GM21515 (cell line): ENCODE measurements at regions not wholly inside any gene's neighbourhood (a gene's known extent, or its start where the extent isn't known, plus 50 kb on each side); places are given as distances from the start of the nearest gene placed in this dataset.

ENCODE experiments used
- ATAC-seq: cut with Tn5 transposase; IDR thresholded peaks from one replicate; pipeline ENCODE4 v1.9.1; 2021; ENCODE audit not compliant: unreplicated experiment

DNA sequence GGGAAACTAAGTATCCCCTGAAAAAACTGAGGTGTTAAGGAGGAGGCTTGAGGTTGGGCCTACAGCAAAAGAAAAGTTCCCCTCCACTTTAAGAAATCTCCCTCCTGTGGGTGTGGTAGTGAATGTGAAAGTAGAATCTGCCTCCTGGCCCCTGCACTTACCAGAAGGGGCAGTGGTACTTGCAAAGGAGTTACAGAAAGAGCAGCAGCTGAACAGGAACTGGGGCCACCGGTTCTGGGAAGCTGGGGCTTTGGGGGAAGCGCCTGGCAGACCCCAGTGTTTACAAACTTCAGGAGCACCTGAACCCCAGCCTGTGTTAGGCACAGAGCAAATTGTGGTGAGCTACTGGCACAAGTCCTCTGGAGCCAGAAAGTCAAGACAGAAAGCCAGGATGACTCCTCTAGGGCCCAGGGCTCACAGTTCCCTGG, 250.2 kb upstream of the FGGY start:
- ATAC-seq, result peak; percentile 95

DNA sequence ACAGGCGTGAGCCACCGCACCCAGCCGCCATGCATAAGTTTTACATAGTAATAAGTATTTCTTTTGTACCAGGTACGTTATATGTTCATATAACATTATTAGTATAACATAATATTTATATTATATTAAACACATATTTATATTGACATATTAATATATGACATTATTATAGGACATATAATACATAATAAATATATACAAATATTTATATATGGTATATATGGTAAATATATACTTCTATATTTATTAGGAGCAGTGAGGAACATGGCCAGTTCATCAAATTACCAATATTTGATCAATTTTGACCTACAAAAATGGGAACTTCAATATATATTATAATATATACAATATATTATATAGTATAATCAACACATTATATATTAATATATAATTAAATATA, 245.9 kb upstream of the FGGY start:
- no peak for ATAC-seq

DNA sequence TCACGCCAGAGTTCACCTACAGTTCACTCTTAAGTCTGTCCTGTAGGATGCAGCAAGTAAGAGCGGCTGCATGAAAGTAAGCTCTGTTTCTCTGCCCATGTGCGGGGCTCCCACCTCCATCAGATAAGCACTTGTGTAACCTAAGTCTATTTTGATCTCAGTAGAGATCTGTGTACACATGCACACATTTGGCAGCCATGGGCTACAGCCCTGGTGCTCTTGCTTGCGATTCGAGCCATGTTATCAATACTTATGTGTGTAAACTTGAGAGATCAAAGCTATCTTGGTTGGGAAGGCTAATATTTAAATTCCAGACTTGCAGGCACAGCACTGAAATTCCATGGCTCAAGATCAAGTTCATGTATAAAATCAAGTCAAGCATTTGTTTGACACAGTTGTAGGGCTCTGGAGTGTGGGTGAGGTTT, 244.7 kb upstream of the FGGY start:
- no peak for ATAC-seq

DNA sequence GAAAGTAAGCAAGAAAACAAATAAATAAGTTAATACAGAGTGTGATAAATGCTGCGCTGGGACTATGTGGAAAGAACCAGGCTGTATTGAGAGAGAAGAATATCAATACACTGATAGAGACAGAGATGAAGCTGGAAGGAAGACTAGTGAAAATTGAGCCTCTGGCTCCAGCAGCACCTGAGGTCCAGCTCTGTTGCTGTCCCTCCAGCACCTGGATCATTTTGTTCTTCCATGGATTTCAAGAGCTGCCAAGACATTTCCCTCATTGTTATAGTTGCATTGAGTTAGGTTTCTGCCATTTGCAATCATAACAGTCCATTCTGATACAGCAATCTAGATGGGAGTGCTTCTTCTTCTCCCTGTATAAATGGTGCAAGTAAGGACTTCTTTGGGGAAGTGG, 242.7 kb upstream of the FGGY start:
- ATAC-seq, result no peak

DNA sequence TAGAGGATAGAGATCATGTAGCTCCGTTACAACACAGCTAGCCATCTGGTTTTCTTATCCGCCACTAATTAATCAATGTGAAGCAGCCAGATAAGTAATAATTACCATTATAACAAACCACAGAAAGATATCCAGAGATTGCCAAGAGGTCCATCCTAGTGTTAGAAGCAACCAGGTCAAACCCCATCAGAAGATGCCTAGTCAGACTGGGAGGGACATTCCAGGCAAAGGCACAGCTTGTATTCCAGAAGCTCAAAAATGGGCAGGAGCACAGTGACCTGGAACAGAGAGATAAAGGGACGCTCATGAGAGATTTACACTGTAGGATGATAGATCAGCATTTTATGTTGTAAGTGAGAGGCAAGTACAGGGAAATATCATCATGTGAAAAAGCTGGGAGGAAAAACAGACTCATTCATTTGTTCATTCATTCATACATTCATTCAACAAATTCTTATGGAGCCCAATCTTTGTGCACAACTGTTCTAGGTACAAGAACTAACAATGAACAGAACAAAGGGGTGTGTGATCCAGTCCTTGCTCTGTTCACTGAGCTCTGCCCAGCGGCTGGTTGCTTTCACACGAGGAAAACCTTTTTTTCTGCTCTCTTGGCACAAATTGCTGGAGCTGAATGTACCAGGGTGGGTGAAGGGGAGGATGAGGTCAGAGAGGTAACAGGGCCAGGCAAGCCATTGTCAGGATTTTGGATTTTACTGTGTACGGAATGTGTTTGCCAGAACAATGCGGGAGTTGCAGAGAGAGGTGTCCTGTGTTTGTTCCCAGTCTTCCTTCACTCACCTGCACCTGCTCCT, 240.8 kb upstream of the FGGY start:
- no peak for ATAC-seq

DNA sequence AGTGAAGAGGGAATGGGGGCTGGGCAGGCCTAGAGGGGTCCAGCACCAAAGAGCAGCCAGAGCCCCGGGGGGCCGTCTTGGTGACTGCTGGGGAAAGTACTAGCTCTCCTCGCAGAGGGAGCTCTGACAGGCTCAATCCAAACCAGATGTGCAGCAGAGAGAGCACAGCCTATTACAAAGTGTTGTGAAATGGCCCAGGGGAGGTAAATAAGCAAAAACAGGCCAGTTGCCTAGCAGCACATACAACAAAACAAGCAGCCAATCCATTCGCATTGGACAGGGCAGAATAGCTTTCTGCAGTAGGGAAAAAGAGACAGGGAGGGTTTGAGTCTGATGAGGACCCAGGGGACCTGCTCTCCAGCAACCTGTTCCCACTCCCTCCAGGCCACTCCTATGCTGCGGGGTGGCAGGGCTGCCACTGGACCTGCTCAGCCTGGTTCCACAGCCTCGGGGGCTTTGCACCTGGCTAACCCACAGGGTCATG, 239.6 kb upstream of the FGGY start:
- no peak for ATAC-seq

DNA sequence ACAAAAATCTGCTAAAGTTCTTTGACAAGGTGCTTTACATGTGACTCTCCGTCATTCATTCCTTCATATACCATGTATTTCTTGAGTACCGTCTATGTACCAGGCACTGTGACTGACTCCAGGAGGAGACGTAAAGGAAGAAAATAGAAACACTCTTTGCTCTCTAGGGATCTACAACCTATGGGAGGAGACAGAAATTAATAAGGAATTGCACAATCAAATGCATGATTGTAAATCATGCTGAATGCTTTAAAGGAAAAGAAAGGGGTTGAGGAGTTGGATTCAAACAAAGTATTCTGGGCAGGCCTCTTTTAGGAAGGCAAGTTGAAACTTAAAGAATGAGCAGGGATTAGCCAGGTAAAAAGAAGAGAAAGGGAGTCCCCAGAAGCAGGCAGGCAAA, 239.1 kb upstream of the FGGY start:
- no peak for ATAC-seq

DNA sequence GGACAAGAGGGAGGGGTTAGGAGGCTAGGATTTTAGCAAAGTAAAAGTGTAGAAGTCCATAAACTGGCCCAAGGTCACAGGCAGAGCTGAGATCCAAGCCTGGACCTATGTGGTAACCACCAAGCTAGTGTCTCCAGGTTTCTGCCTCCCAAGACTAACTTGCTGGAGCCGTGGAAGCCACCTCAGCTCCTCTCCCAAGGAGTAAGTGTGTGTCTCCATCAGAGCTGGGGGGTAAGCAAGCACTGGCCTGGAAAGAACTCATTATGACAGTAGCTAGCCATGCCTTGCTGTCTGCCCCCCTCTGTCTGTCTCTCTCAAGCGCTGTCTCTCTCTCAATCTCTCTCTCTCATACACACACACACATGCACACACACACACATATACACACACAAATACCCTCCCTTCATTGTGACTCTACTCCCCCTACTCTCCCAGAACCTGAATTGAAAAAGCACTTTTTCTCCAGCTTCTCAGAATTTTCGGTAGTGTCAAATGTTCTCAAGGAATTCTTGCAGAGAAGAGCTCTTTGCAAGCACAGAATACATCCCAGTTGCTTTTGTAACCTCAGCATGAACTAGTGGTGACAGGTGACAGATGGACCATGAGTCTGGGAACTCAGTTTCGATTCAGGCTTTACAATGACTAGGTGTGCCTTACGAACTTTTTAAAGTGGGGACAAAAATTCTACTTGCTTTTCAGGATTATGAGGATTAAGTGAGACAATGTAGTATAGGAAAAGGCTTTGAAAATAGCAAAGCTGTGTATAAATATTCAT, 238.0 kb upstream of the FGGY start:
- no peak for ATAC-seq

DNA sequence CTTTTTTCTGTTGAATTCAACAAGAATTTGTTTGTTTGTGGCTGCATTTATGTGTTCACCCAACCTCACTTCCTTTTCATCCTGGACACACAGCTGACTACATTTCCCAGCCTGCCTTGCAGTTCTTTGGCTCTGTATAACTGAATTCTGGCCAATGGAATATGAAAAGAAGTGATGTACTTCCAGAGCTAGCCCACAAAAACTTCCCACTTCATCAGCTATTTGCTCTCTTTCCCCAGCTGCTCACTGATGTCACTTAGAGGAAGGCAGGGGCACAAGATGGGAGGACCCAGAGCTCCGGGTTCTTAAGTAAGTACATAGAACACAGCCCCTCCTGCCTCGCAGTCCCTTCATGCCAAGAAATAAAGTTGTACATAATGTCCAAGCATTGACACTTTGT, 235.0 kb upstream of the FGGY start:
- no peak for ATAC-seq

DNA sequence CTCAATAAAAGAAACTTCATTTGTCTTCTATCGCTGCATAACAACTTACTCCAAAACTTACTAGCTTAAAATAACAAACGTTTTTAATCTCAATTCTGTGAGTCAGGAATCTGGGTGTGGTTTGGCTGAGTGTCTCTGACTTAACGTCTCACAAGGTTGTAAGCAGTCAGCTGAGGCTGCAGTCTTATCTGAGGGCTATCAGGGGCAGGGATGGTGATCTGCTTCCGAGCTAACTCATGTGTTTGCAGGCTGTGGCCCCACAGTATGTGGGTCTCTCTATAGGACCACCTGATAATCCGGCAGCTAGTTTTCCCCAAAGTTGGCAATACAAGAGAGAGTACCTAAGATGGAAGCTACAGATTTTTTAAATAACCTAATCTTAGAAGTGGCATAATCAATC, 234.2 kb upstream of the FGGY start:
- no peak for ATAC-seq

DNA sequence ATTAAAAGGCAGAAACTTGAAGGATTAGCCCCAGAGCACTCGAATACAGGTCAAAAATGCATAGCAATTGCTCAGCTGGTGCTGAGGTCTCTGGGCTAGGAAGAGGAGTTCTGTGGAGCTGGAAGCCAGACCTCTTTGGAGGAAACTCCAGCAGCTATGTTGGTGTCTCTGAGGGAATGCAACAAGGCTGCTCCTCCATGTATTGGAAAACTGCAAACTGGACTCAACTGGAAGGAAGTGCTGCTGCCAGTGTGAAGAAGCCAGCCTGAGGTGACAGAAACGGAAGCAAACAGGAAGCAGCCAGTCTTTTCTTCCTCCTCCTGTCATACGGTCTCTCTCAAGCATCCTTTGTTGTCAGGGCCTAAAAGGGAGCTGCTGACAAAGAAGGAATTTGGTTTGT, 233.4 kb upstream of the FGGY start:
- no peak for ATAC-seq

DNA sequence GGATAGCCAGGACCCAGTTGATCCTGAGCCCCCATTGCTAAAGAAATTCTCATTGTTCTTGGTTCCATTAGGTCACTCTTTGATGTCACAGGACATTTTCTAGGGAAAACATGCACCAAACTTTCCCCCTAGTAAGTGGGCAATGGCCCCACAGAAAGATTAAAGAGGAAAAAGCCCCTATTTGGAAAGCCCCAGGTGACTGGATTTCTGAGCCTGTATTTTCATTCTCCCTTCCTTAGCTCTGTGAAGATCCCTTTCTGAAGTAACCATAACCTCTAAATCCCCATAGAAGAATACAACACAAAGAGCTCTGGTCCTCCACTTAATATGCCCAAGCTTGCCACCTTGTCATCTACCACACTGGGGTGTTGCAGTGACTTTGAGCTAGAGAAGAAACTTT, 232.3 kb upstream of the FGGY start:
- ATAC-seq, result no peak

DNA sequence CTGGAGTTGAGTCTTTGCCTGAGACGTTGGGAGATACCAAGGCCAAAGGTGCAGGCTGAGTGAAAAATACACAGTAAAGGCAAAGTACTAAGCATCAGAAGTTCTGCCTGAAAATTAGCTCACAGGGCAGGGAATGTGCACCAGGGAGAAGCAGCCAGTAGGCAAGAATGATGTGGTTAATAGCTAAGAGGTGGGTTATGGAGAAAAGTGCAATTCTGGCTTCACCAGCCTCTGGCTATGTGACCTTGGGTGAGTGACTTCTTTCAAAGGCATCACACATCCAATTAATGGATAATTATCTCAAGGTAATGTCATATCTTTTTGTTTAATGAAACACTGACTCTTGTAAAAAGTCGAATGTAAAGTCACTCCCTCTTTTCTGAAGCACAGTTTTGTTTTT, 230.7 kb upstream of the FGGY start:
- ATAC-seq, result no peak

DNA sequence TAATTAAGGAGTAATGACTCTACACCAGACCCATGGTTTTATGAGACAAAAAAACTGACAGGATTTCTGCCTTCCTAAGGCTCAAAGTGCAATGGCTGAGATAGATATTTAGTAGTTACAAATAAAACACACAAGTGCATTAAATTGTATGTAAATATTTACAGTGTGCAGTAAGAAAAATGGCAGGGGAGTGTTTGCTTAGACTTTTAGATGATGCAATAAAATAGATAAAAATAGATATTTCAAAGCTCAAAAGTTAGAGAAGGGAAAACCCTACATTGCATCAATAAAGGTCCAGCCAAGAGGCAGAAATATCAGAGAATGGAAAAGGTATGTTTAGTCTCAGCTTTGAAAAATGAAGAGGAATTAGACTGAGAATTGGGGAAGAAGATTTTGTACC, 226.3 kb upstream of the FGGY start:
- no peak for ATAC-seq

DNA sequence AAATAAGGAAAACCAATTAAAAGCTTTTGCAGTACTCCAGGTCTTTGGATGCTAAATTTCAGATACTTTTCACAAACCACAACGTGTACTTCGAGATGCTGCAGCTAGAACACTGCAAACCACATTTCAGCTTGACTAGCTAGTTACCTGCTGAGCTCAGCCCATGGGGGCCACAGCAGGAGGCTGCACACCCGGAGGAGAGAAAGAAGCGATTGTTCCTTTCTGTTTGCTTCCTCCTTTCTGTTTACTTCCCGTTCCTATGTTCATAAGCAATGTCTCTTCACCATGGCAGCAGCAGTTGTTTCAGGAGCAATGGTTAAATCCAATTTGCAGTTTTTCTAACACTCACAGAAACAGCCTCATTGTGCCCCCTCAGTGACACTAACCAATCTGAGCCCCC, 225.6 kb upstream of the FGGY start:
- ATAC-seq, result no peak

DNA sequence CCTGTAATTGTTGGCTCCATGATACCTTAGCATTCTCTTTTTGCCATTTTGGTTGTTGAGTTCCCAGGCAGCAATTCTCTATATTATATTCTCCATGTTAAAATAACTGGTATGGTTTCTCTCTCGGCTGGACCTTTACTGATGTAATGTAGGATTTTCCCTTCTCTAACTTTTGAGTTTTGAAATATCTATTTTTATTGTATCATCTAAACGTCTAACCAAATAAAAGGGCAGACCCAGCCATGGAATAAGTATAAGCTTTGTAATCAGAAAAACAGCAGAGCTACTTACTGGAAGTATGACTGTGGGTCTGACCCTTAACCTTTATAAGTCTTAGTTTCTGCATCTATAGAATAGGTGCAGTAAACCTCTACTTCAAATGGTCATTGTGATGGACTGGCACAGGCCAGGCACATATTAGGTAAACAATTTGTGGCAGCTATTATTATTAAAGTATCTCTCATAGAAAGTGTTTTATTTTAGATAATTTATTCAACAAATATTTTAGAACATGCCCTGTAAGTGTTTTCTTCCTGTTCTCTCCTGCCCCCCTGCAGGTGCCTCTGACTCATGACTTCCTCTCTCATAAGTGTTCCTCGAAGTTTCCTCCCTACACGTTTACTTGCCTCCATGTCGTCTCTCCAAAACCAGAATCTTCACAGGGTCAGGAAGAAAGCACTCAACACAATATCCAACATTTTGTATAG, 224.9 kb upstream of the FGGY start:
- no peak for ATAC-seq

DNA sequence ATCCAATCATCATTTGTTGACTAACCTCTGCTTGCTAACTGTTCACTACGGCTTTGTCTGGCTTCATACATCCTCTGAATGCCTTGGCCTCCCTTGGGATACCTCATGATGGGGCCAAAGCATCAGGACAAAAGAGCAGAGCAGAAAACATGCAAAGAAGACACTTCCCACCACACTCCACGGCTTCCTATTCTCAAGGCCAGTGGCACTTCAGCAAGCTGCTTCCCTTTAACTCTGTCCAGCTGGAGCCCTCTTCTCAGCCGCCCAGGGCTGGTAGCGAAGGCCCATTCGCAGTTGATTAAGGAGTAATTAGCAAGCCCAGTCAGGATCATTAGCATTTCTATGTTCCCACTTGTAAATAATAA, 224.3 kb upstream of the FGGY start:
- no peak for ATAC-seq

DNA sequence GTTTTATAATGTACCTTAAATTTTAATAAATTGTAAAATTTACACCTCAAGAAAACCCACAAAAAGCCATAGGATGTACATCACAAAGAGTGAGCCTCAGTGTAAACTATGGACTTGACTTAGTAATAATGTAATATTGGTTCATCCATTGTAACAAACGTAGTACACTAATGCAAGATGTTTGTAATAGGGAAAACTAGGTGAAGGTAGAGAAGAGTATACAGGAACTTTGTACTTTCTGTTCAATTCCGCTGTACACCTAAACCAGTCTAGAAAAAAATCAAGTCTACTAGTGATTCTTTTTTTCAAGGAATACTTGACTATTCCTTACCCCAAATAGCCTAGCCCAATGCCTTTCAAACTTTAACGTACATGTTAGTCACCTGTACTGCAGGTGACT, 222.3 kb upstream of the FGGY start:
- no peak for ATAC-seq

DNA sequence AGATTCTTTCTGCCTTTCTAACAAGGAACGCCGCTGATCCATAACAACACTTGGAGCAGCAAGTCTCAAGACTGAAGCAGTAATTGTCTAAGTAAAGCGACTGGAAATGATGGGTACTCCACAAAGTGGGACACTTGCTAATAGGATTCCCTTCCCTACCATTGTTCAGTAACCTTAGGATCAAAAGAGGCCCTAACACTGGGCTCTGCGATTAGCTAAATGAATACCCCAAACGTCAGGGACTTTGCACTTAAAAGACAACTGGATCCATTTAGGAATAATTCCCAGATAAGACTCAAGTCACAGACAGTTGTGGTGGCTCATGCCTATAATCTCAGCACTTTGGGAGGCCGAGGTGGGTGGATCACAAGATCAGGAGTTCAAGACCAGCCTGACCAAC, 221.9 kb upstream of the FGGY start:
- ATAC-seq, result no peak

DNA sequence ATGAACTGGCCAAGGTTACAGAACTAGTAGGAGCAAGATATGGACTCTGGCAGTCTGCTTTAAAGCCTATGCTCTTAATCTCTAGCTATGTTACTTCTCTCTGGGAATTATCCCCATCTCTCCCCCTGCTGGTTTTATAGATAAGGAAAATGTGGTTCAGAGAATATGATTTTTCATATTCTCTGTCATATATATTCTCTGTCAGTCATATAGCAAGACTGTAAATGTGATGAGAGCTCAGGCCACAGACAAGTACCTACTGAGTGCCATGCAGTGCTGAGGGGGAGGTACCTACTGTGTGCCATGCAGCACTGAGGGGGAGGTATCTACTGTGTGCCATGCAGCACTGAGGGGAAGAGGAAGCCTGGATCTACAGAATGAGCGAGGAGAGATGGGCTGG, 220.3 kb upstream of the FGGY start:
- ATAC-seq, result no peak

DNA sequence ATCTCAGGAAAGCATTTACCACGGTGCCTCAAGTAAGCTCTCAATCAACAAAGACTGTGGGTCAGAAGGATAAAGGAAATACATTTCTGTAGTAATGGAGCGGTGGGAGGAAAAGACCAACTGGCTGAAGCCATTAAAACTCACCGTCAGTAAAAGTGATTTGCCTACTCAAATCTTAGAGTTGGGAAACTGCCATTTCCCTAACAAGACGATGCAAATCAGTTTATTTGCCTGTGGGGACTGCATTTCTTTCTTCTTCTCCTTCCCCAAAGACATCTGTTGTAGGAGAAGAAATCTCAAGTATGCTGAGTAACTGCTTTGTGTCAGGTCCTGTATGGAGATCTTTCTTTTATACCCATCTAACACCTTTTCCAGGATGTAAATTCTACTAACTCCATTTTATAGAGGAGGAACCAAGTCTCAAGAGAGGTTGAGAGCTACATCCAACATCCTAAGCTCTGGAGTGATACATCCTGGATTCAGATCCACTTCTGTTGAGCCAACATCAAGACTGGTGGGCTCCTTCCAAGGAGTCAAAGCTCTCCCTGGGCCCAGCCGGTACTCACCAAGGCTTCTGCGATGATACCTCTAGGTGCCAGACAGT, 219.3 kb upstream of the FGGY start:
- no peak for ATAC-seq
